GM12874 (cell line): ENCODE measurements at regions not wholly inside any gene's neighbourhood (a gene's known extent, or its start where the extent isn't known, plus 50 kb on each side); places are given as distances from the start of the nearest gene placed in this dataset.

ENCODE experiments used
- TF ChIP-seq, protein P1 (sequence below): IDR thresholded peaks from 2 replicates; pipeline ENCODE4 v1.5.1; 2011; ENCODE audit warnings: low read depth, mild to moderate bottlenecking, control low read depth, low read length, moderate library complexity; ENCODE audit not compliant: insufficient read depth

DNA sequence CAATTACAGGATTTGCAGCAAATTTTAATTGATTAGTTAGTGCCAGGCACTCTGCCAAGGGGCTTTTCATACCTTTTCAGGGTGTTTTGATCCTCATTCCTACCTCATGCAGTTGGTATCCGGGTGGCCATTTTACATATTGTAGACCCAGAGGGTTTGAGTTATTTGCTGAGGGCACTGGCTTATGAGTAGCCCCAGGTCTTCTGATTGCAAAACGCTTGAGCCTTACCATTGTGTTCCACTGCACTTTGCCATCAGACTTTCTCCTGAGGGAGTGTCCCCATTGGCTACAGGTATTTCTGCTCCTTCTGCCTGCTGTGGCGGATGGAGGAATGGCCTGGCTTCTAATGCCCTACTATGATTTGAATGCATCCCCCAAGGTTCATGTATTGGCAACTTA, 257.8 kb upstream of the CRY1 start:
- TF ChIP-seq, protein P1, sequence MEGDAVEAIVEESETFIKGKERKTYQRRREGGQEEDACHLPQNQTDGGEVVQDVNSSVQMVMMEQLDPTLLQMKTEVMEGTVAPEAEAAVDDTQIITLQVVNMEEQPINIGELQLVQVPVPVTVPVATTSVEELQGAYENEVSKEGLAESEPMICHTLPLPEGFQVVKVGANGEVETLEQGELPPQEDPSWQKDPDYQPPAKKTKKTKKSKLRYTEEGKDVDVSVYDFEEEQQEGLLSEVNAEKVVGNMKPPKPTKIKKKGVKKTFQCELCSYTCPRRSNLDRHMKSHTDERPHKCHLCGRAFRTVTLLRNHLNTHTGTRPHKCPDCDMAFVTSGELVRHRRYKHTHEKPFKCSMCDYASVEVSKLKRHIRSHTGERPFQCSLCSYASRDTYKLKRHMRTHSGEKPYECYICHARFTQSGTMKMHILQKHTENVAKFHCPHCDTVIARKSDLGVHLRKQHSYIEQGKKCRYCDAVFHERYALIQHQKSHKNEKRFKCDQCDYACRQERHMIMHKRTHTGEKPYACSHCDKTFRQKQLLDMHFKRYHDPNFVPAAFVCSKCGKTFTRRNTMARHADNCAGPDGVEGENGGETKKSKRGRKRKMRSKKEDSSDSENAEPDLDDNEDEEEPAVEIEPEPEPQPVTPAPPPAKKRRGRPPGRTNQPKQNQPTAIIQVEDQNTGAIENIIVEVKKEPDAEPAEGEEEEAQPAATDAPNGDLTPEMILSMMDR = no peak

DNA sequence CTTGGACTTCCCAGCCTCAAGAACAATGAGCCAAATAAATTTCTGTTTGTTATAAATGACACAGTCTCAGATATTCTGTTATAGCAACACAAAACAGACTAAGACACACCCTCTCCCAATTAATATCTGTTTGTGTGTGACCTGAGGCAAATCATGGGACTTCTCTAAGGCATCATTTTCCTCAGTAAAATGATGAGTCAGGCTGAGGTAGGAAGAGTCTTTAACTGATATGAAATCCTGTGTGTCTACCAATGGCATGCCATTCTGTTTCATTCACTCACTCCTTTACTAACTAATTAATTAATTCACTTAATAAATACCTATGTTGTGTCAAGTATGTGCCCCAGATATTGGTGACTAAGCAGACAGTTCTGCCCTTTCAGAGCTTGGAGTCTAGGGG, 258.4 kb upstream of the CRY1 start:
- TF ChIP-seq, protein P1 = no peak

DNA sequence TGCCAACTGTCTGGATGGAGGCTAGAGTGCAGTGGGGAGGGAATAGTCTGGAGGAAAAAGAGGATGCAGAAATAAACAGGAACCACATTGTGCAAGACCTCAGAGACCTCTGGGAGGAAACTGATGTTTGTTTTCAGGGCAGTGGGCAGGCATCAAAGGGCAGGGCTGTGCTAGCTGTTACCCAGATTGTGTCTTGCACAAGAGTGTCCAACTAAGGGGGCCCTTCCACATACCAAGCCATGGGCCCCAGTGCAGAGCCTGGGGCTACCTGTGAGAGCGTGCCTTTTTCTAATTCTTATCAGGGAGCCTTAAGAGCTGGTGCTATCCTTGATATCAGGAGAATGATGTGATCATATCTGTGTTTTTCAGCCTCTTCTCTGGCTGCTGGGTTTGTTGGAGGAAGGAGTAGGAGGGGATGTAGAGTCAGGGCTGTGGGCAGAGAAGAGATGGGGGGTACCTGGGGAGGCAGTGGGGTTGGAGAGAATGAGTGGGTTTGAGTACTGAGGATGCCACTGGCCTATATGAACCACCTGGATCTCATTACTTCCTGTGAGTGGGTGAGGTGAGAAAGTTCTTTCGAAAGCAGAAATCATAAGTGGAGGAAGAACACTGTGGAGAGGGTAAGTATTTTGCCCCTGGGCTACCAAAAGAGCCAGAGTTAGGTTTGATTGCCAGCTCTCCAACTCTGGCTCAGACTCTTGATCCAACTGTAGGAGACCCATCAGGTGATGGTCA, 259.2 kb upstream of the CRY1 start:
- TF ChIP-seq, protein P1 = no peak

DNA sequence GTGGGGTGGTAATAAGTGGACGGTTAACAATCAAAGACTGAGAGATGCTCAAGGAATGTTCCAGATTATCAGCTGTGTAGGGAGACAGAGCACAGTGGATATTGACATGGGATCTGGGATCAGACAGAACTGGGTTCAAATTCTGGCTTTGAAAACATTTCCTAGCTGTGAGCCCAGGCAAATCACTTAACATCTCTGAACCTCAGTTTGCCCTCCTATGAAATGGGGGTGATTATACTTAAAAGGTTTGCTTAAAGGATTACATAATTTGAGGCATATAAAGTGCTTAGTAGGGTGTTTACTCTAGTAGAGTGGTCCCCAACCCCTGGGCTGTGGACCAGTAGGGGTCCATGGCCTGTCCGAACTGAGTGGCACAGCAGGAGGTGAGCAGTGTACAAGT, 260.0 kb upstream of the CRY1 start:
- TF ChIP-seq, protein P1 = no peak

DNA sequence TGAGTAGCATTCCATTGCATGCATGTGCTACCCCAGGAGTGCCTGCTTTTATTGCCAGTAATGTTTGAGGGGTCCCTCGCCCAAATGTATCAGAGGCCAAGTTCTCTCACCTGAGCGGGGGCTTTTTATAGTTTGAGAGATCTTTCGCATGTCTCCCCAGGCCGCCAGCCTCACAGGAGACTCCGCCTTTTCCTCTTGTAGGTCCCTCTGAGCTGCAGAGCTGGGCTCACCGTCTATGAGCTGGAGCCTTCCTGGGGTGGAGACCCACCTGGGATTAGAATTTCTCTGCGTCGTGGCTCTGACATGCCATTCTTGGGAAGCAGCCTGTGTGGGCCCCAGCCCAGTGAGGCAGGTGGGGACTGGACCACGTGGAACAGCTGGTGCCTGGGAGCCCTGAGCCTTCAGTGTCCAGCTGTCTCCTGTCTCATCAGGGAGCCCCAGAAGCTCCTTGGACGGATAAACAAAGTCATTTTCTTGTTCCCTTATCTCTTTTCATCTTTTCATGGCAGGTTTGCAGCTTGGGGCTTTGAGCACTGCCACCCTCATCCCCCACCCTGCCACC, 261.7 kb upstream of the CRY1 start:
- TF ChIP-seq, protein P1 = no peak

DNA sequence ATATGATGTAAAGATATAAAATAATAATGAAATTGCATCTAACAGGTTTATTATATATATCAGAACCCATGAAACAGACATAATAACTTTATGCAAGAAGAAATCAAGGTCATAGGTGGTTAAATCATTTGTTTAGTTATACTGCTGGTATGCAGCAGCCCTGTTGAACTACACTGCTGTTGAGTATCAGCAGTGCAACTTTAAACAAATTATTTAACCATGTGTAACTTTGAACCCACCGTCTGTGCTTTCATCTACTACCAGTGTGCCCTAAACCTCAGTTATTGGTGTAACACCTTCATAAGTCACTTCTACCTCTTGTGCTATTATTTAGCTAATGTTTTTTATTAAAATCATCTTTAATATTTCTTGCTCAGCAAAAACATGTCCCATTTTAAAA, 262.3 kb upstream of the CRY1 start:
- TF ChIP-seq, protein P1 = no peak

DNA sequence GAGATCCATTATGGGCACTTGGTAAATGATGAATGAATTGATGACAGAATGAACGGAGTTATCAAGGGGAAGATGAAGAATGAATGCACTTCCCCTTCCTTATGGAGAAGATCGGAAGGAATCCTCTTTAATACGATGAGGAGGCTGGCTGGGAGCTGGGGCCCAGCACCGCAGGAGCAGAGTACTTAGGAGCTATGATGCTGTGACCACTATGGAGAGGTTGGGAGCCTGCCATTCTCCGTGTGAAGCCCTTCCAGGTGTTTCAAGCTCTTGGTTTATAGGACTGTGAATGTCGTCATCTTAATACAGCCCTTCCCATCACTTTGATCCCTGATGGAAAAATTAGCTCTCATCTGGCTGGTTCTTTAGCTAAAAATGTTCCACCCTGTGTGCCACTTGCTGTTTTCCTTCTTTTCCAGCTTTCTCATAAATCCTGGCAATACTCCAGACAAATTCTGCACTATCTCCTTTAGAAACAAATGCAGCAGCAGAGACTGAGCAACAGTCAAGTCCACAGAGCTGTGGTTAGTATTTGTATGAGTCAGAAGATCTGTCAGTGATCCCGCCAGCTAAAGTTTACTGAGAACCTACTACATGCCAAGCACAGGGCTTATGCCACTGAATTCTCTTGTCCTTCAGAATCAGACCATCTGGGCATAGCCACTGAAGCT, 263.1 kb upstream of the CRY1 start:
- TF ChIP-seq, protein P1 = no peak
